CD4-positive, alpha-beta T cell treated with Interleukin-4 for 1 hour (primary cell): ENCODE measurements at regions not wholly inside any gene's neighbourhood (a gene's known extent, or its start where the extent isn't known, plus 50 kb on each side); places are given as distances from the start of the nearest gene placed in this dataset.
"Not testable (repeated sequence)": the region's sequence is repeated elsewhere in the genome, so short reads cannot be mapped to it uniquely, and the experiment has no call there.

Experiments used
- DNase-seq, 2 donors: peaks; one replicate each; pipeline ENCODE4 v3.0.0-alpha.2; 2020 to 2022

- no peak for DNase-seq
Observed at GRCh38 chrX:121172703-121173102, 125.3 kb downstream of the GLUD2 start.

GRCh38 chrX:121179972-121180371 is 132.6 kb downstream of the GLUD2 start:
- DNase-seq: no peak

- DNase-seq: no peak
Observed at GRCh38 chrX:121191779-121192178, 144.4 kb downstream of the GLUD2 start.

GRCh38 chrX:121195719-121196118 is 148.3 kb downstream of the GLUD2 start:
- no peak for DNase-seq

- not testable (repeated sequence) for DNase-seq
Observed at GRCh38 chrX:121196872-121197444, 149.5 kb downstream of the GLUD2 start.

GRCh38 chrX:121208563-121208962 is 161.2 kb downstream of the GLUD2 start:
- DNase-seq: no peak

GRCh38 chrX:121216641-121217374 is 169.4 kb downstream of the GLUD2 start:
- no peak for DNase-seq

GRCh38 chrX:121221322-121221977 is 174.0 kb downstream of the GLUD2 start:
- no peak for DNase-seq

GRCh38 chrX:121227888-121228287 is 180.5 kb downstream of the GLUD2 start:
- DNase-seq: no peak

GRCh38 chrX:121231566-121232358 is 184.4 kb downstream of the GLUD2 start:
- DNase-seq: no peak

GRCh38 chrX:121236040-121236439 is 188.6 kb downstream of the GLUD2 start:
- no peak for DNase-seq

GRCh38 chrX:121238093-121238492 is 190.7 kb downstream of the GLUD2 start:
- no peak for DNase-seq

GRCh38 chrX:121244511-121244910 is 197.1 kb downstream of the GLUD2 start:
- no peak for DNase-seq

- DNase-seq: no peak
Observed at GRCh38 chrX:121245763-121246162, 198.4 kb downstream of the GLUD2 start.

GRCh38 chrX:121254336-121254735 is 206.9 kb downstream of the GLUD2 start:
- no peak for DNase-seq

GRCh38 chrX:121256647-121257046 is 209.2 kb downstream of the GLUD2 start:
- no peak for DNase-seq

- DNase-seq: no peak
Observed at GRCh38 chrX:121258545-121258944, 211.1 kb downstream of the GLUD2 start.

- DNase-seq: no peak
Observed at GRCh38 chrX:121259170-121259569, 211.8 kb downstream of the GLUD2 start.

- DNase-seq: no peak
Observed at GRCh38 chrX:121260596-121261240, 213.3 kb downstream of the GLUD2 start.

- no peak for DNase-seq
Observed at GRCh38 chrX:121283921-121284320, 236.5 kb downstream of the GLUD2 start.

- no peak for DNase-seq
Observed at GRCh38 chrX:121298499-121298898, 251.1 kb downstream of the GLUD2 start.

GRCh38 chrX:121301356-121301755 is 253.9 kb downstream of the GLUD2 start:
- no peak for DNase-seq

- no peak for DNase-seq
Observed at GRCh38 chrX:121301822-121302221, 254.4 kb downstream of the GLUD2 start.
